ENCODE measurements at regions not wholly inside any gene's neighbourhood (a gene's known extent, or its start where the extent isn't known, plus 50 kb on each side); places are given as distances from the start of the nearest gene placed in this dataset.
"Not testable (repeated sequence)": the region's sequence is repeated elsewhere in the genome, so short reads cannot be mapped to it uniquely, and the experiment has no call there.

DNA sequence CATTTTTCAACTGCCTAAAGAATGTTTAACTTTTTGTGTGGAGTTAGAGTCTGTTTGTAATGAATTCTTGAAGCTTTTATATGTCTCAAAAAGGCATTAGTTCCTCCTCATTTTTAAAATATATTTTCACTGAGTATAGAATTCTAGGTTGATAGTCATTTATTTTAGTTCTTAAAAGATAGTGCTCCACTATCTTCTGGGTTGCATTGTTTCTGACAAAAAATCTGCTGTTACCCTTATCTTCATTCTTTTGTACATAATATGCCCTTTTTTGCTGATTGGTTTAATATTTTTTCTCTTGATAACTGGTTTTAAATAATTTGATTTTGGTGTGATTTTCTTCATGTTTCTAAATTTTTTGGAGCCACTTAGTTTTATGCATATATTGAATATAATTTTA is 754.7 kb upstream of the GYPC start:
- no peak for DNase-seq

- no peak for DNase-seq
Measured at GRCh38 chr2:125925891-125926546, 729.9 kb upstream of the GYPC start.

DNA sequence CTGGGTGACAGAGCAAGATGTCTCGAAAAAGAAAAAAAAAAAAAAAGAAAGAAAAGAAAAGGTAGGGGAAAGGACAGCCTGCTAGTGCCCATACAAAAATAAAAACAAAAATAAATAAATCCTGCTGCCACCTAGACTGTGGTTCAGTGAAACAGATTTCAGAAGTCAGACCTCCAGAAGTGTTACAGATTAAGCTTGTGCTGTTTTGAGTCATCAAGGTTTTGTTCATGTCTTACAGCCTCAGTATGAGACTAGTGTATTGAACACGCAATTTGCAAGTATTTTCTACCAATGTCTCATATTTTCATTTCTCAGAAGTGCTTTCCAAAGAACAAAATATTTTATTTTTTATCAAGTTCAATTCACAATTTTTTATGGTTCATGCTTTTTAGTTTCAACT is 720.4 kb upstream of the GYPC start:
- no peak for DNase-seq

GRCh38 chr2:125942585-125943424 is 713.2 kb upstream of the GYPC start:
- no peak for DNase-seq

GRCh38 chr2:125959047-125959446 is 696.9 kb upstream of the GYPC start:
- DNase-seq, result no peak

DNA sequence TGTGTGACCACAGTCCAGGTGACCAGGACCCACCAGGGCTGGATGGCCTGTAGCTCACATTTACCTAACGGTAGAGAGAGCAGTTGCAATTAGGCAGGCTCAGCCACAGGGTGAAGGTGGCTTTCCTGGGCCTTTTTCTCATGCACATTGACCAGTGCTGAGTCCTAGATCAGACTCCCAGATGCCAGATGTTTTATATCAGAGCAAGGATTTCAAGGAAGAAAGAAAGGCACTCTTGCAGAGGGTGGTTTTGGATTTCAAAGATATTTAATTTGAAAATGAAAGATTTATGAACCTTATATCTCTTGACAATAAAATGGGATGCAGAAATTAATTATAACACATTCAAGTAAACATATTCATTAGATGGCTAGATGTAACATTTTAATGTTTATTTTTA is 694.2 kb upstream of the GYPC start:
- DNase-seq, result no peak

DNA sequence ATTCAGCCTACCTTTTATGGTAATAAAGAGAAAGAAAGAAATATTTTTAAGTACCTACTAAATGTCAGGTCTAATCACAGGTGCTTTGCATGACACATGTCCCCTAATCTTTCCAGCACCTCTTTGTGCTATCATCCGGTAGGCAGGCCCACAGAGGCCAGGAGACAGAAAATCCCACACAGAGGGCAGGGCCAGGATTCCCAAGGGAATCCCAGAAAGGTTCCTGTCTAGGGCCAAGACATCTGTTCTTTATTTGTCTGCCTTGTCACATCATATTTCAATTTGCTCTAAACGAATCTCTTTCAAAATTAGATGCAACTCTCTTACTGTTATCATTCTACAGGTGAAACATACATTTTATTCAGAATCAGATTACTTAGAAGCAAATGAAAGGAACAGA is 676.1 kb upstream of the GYPC start:
- DNase-seq, result no peak

DNA sequence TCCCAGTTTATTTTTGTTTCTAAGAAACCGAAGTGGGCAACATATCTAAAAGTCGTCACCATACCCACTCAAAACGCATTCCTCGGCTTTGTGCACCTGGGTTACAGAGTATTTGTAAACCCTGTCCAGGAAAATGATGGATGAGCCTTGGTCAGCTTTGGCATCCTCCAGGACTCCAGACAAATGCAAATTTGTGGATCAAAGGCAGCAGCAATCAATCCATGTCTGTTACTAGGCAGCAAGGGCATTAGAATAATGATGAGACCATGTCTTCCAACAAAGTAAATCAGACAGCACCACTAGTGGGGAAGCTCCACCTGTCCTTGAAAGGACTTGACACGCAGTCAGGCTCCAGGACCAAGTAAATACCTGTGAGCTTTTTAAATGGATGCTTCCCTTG is 672.6 kb upstream of the GYPC start:
- no peak for DNase-seq

- DNase-seq, result no peak
Measured at GRCh38 chr2:126029316-126029715, 626.6 kb upstream of the GYPC start.

DNA sequence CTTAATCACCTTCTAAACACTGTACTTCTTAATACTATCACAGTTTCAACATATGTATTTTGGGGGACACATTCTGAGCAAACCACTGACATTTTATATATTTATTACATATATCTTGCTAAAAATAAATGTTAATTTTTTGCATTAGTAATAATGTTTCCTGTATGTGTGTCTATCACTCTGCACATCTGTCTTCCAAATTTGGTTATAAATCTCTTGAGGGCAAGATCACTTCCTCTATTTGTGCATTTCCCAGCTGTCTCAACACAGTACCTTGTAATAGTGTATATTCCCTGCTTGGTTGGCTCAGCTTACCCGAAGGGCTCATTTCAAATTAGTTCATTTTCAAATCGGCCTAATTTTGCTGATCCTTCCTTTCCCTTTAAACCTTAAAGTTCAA is 617.1 kb upstream of the GYPC start:
- DNase-seq, result no peak

GRCh38 chr2:126041391-126042047 is 614.4 kb upstream of the GYPC start:
- DNase-seq, result no peak

- no peak for DNase-seq
Measured at GRCh38 chr2:126042089-126042488, 613.9 kb upstream of the GYPC start.

GRCh38 chr2:126048719-126049118 is 607.2 kb upstream of the GYPC start:
- no peak for DNase-seq

GRCh38 chr2:126049461-126049860 is 606.5 kb upstream of the GYPC start:
- DNase-seq, result no peak

DNA sequence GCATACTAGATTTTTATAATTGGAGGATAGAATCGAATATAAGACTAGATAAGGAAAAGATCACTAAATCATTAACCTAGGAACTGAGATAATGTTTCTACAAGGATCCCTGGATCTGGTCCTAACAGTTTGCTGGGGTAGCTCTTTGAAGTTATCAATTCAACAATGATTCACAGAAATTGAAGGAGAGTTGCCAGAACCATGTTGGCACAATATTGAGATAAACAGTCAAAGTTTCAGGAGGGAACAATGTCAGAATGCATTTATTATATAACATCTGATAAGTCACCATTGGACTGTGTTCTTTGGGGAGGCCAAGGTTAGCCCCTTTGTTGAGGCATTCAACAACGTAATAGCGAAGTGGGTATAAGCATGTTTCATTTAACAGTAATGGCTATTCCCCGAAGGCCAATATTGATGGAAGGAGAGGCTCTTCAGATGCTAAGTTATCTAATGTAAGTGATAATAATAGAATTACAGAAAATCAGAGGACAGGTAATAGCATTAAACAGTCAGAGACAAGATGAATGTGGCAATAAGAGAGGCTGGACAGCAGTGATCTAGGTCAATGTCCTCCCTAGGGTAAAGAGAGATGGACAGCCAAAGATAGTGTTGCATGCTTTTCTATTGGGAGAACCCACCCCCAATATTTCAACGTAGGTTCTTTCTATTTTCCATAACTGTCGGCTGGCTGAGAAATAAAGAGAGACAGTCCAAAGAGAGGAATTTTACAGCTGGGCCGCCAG is 604.8 kb upstream of the GYPC start:
- no peak for DNase-seq

DNA sequence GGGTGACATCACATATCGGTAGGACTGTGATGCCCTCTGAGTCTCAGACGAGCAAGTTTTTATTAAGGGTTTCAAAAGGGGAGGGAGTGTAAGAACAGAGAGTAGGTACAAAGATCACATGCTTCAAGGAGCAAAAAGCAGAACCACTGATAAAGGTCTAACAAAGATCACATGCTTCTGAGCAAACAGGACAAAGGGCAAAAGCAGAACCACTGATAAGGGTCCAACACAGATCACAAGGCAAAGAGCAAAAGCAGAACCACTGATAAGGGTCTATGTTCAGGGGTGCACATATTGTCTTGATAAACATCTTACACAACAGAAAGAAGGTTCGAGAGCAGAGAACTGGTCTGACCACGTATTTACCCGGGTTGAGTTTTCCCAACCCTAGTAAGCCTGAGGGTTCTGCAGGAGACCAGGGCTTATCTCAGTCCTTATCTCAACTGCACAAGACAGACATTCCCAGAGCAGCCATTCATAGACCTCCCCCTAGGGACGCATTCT is 604.2 kb upstream of the GYPC start:
- not testable (repeated sequence) for DNase-seq

DNA sequence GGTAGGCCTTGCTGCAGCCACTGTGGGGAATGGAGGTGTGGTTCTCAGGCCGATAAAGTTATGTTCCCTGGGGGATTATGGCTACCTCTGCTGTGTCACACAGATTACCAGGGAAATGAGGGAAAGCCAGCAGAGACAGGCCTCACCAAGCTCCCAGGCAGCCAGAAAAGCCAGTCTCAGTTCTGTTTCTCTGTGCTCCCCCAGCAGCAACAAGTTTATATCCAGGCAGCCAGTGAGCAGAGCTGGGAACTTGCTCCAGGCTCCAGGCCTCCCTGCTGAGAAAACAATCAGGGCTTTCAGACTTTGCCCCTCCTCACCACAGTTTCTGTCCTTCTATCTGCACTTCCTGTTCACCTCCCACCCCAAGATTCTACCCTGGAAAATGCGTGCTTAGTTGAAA is 596.6 kb upstream of the GYPC start:
- DNase-seq, result no peak

- no peak for DNase-seq
Measured at GRCh38 chr2:126085011-126085795, 570.8 kb upstream of the GYPC start.

DNA sequence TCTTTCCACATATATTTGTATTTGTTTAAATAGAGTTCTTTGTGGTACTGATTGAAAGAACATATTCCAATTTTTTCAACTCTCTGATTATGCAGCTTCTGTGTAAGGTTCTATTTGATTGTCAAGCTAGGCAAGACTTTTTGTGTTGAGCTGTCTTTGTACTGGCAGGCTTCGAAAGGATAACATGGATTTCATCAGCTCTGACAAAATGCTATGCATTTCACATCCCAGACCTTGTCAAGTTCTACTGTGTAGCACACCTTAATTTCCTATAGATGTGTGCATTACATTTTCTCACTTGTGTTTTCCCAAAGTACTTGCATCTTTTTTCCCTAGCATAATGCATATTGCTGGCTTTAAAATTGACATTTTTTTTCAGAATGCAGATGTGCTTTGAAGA is 555.0 kb upstream of the GYPC start:
- DNase-seq, result no peak

DNA sequence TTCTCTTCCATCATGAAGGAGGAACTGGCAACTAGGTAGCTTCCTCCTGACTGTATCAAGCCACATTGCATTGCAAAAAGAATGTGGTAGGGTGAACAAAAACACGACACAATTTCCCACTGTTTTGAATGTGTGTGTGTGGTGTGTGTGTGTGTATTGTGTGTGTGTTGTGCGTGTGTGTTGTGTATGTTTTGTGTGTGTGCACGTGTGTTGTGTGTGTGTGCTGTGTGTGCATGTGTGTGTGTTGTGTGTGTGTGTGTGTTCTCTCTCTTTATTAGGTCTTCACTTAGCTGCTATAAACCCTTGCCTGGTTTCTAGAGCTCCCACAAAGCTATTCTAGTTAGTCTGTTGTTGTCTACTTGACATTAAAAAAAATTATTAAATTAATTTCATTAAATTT is 550.0 kb upstream of the GYPC start:
- no peak for DNase-seq

- DNase-seq, result no peak
Measured at GRCh38 chr2:126107883-126108282, 548.1 kb upstream of the GYPC start.

GRCh38 chr2:126115975-126116374 is 540.0 kb upstream of the GYPC start:
- DNase-seq, result no peak

Measured in stimulated activated CD4-positive, alpha-beta T cell treated with anti-CD3 and anti-CD28 coated beads, Interleukin-2, amount 100 ng/mL, for 24 hours (primary cell).